Thyroid gland (tissue), 4 donors: ENCODE measurements at regions not wholly inside any gene's neighbourhood (a gene's known extent, or its start where the extent isn't known, plus 50 kb on each side); places are given as distances from the start of the nearest gene placed in this dataset.

ENCODE experiments used
- DNase-seq, 2 donors: peaks; one replicate each; pipeline ENCODE4 v3.0.0-alpha.2; 2019
- H3K27ac ChIP-seq, 3 donors: fragments of 200-600 bp; sonication (generic); 1 replicate in 2 of 3; 2 replicates in 1 of 3; pipeline ENCODE4 v1.5.1; 2016 to 2019; ENCODE audit warnings: mild to moderate bottlenecking in 1 of 3, moderate library complexity in 1 of 3
- H3K27me3 ChIP-seq: fragments of 200-600 bp; sonication (generic); one replicate; pipeline ENCODE4 v1.5.1; 2019
- H3K36me3 ChIP-seq, 2 donors: fragments of 200-600 bp; sonication (generic); one replicate each; pipeline ENCODE4 v1.5.1; 2016 to 2019
- H3K4me1 ChIP-seq, 2 donors: fragments of 200-600 bp; sonication (generic); one replicate each; pipeline ENCODE4 v1.5.1; 2017 to 2019
- H3K4me3 ChIP-seq, 3 donors: fragments of 200-600 bp; sonication (generic); replicated peaks in 1 of 3; 1 replicate in 2 of 3; 2 replicates in 1 of 3; pipeline ENCODE4 v1.5.1; 2016; ENCODE audit warnings: mild to moderate bottlenecking in 1 of 3
- H3K9me3 ChIP-seq: fragments of 200-600 bp; sonication (generic); one replicate; pipeline ENCODE4 v1.5.1; 2017
- CTCF ChIP-seq, 6 experiments: fragments of 200-600 bp in 3 of 6; fragments of 450-650 bp in 3 of 6; sonication (generic) in 3 of 6; IDR thresholded peaks; one replicate each; pipeline ENCODE4 v1.5.1; 2016 to 2019; ENCODE audit warnings: antibody characterized with exemption in 6 of 6, mild to moderate bottlenecking in 2 of 6, inconsistent platforms in 1 of 6, moderate library complexity in 1 of 6
- POLR2A ChIP-seq, 2 donors: fragments of 450-650 bp; IDR thresholded peaks; one replicate each; pipeline ENCODE4 v1.6.1; 2017; ENCODE audit warnings: antibody characterized with exemption in 2 of 2, mild to moderate bottlenecking in 2 of 2, moderate library complexity in 1 of 2
- WGBS, 2 donors: methylation state at CpG; one replicate each; pipeline ENCODE4 v1.1.5; 2017; 5-methylcytosine and 5-hydroxymethylcytosine counted together
- intact Hi-C: fragments of 100-400 bp; cut with DNase I; formaldehyde crosslinking; loops from one replicate; pipeline ENCODE4 v1.15.1; 2023

GRCh38 chr2:59866436-59866835 is 687.0 kb downstream of the BCL11A start:
- no peak overlapping the region for H3K27ac ChIP-seq
- intact Hi-C loops = no loop called here
- 90 to 91% methylated on average over 3 of the region's 3 CpGs for WGBS, 2 donors
- H3K36me3 ChIP-seq = no peaks in the 10 kb centered on the region
- H3K27me3 ChIP-seq = no peaks in the 10 kb centered on the region
- DNase-seq = no peak
- TF ChIP-seq POLR2A (IDR thresholded peaks at IDR 0.05) (no peak), CTCF (IDR thresholded peaks at IDR 0.05) (no peak)
- H3K4me3 ChIP-seq = no peak overlapping the region
- no peaks in the 10 kb centered on the region for H3K9me3 ChIP-seq
- no peaks in the 10 kb centered on the region for H3K4me1 ChIP-seq

GRCh38 chr2:59858540-59858939 is 694.9 kb downstream of the BCL11A start:
- no peaks in the 10 kb centered on the region for H3K36me3 ChIP-seq
- intact Hi-C loops = no loop called here
- TF ChIP-seq POLR2A (IDR thresholded peaks at IDR 0.05) = no peak
- no peak overlapping the region for H3K4me3 ChIP-seq
- H3K9me3 ChIP-seq = no peaks in the 10 kb centered on the region
- WGBS, 2 donors = 90 to 96% methylated on average over 7 of the region's 7 CpGs
- no peak overlapping the region for H3K27ac ChIP-seq
- DNase-seq = no peak
- H3K27me3 ChIP-seq = no peaks in the 10 kb centered on the region
- H3K4me1 ChIP-seq = no peaks in the 10 kb centered on the region

GRCh38 chr2:59857109-59857508 is 696.3 kb downstream of the BCL11A start:
- TF ChIP-seq CTCF (IDR thresholded peaks at IDR 0.05) (no peak), POLR2A (IDR thresholded peaks at IDR 0.05) (no peak)
- no peak overlapping the region for H3K4me3 ChIP-seq
- intact Hi-C loops = no loop called here

GRCh38 chr2:59856391-59856790 is 697.1 kb downstream of the BCL11A start:
- TF ChIP-seq POLR2A (IDR thresholded peaks at IDR 0.05) = no peak
- no peak for TF ChIP-seq CTCF (IDR thresholded peaks at IDR 0.05)
- intact Hi-C loops = no loop called here
- Histone ChIP-seq H3K4me1 (no peaks in the 10 kb centered on the region), H3K27ac (no peak overlapping the region), H3K4me3 (no peak overlapping the region), H3K9me3 (no peaks in the 10 kb centered on the region), H3K27me3 (no peaks in the 10 kb centered on the region), H3K36me3 (no peaks in the 10 kb centered on the region)
- DNase-seq = no peak
- WGBS, 2 donors = 84 to 93% methylated on average over 3 of the region's 3 CpGs

More at GRCh38 chr2:59857109-59857508, 696.3 kb downstream of the BCL11A start:
- no peaks in the 10 kb centered on the region for H3K4me1 ChIP-seq
- H3K36me3 ChIP-seq = no peaks in the 10 kb centered on the region
- H3K27me3 ChIP-seq = no peaks in the 10 kb centered on the region
- no peaks in the 10 kb centered on the region for H3K9me3 ChIP-seq
- H3K27ac ChIP-seq = no peak overlapping the region
- no peak for DNase-seq

GRCh38 chr2:59853032-59853431 is 700.4 kb downstream of the BCL11A start:
- WGBS, 2 donors = 83 to 85% methylated on average over 4 of the region's 4 CpGs
- Histone ChIP-seq H3K27me3 (no peaks in the 10 kb centered on the region), H3K27ac (no peak overlapping the region), H3K9me3 (no peaks in the 10 kb centered on the region), H3K4me3 (no peak overlapping the region), H3K4me1 (no peaks in the 10 kb centered on the region), H3K36me3 (no peaks in the 10 kb centered on the region)
- intact Hi-C loops = no loop called here
- no peak for DNase-seq
- no peak for TF ChIP-seq POLR2A (IDR thresholded peaks at IDR 0.05)
- no peak for TF ChIP-seq CTCF (IDR thresholded peaks at IDR 0.05)

- Histone ChIP-seq H3K4me3 (no peak overlapping the region), H3K9me3 (no peaks in the 10 kb centered on the region), H3K27ac (no peak overlapping the region), H3K27me3 (no peaks in the 10 kb centered on the region), H3K36me3 (no peaks in the 10 kb centered on the region), H3K4me1 (no peaks in the 10 kb centered on the region)
- intact Hi-C loops = no loop called here
- TF ChIP-seq CTCF (IDR thresholded peaks at IDR 0.05) (no peak), POLR2A (IDR thresholded peaks at IDR 0.05) (no peak)
- DNase-seq = no peak
Measured at GRCh38 chr2:59851836-59852475, 701.5 kb downstream of the BCL11A start.
